Esophagus muscularis mucosa (tissue), 4 donors: ENCODE measurements at regions not wholly inside any gene's neighbourhood (a gene's known extent, or its start where the extent isn't known, plus 50 kb on each side); places are given as distances from the start of the nearest gene placed in this dataset.

Source experiments
- CTCF ChIP-seq, 3 experiments: fragments of 200-600 bp in 2 of 3; fragments of 450-650 bp in 1 of 3; sonication (generic) in 2 of 3; IDR thresholded peaks; one replicate each; pipeline ENCODE4 v1.5.1; 2017 to 2019; ENCODE audit warnings: antibody characterized with exemption in 3 of 3, mild to moderate bottlenecking in 2 of 3, moderate library complexity in 1 of 3
- EP300 ChIP-seq: sonication (generic); formaldehyde crosslinking; IDR thresholded peaks from one replicate; pipeline ENCODE4 v1.6.1; 2017; ENCODE audit warnings: antibody characterized with exemption
- POLR2AphosphoS5 ChIP-seq, 2 donors: sonication (generic); formaldehyde crosslinking; IDR thresholded peaks; one replicate each; pipeline ENCODE4 v1.6.1; 2017; ENCODE audit warnings: antibody characterized with exemption in 2 of 2

- TF ChIP-seq CTCF (IDR thresholded peaks at IDR 0.05): no peak
- TF ChIP-seq EP300: no peak
- TF ChIP-seq POLR2AphosphoS5 (IDR thresholded peaks at IDR 0.05): no peak
Measured at GRCh38 chr9:82920154-82920553, 142.8 kb downstream of the RASEF start.
